ENCODE measurements at regions not wholly inside any gene's neighbourhood (a gene's known extent, or its start where the extent isn't known, plus 50 kb on each side); places are given as distances from the start of the nearest gene placed in this dataset.

GRCh38 chr18:2451556-2451955 is 119.7 kb downstream of the METTL4 start:
- no peak for TF ChIP-seq CTCF (IDR thresholded peaks at IDR 0.05; ENCODE audit: low read depth, low read length, missing input control)
- TF ChIP-seq, protein P1, sequence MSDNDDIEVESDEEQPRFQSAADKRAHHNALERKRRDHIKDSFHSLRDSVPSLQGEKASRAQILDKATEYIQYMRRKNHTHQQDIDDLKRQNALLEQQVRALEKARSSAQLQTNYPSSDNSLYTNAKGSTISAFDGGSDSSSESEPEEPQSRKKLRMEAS (IDR thresholded peaks at IDR 0.05): no peak
- no peak for TF ChIP-seq GABPA (IDR thresholded peaks at IDR 0.05 in 1 of 2, conservative IDR thresholded peaks at IDR 0.05 in 1 of 2)
- no peak for TF ChIP-seq SP1 (IDR thresholded peaks at IDR 0.05)
- TF ChIP-seq YY1 (IDR thresholded peaks at IDR 0.05): no peak
- no peak for TF ChIP-seq EGR1 (IDR thresholded peaks at IDR 0.05; ENCODE audit: low read depth in 2 of 2)
- TF ChIP-seq RAD21 (IDR thresholded peaks at IDR 0.05): no peak
